22Rv1 (cell line): ENCODE measurements at regions not wholly inside any gene's neighbourhood (a gene's known extent, or its start where the extent isn't known, plus 50 kb on each side); places are given as distances from the start of the nearest gene placed in this dataset.

Source experiments
- CTCF ChIP-seq: fragments of 450-650 bp; IDR thresholded peaks from 2 replicates; pipeline ENCODE4 v1.5.1; 2017; ENCODE audit warnings: mild to moderate bottlenecking
- ZFX ChIP-seq: fragments of 450-650 bp; IDR thresholded peaks from 2 replicates; pipeline ENCODE4 v1.6.1; 2017; ENCODE audit warnings: antibody characterized with exemption, borderline replicate concordance

GRCh38 chr1:3981746-3982505 lies 81.9 kb upstream of the C1orf174 start:
- TF ChIP-seq CTCF, result no peak
- no peak for TF ChIP-seq ZFX
